ENCODE measurements at regions not wholly inside any gene's neighbourhood (a gene's known extent, or its start where the extent isn't known, plus 50 kb on each side); places are given as distances from the start of the nearest gene placed in this dataset.

- Histone ChIP-seq H3K27me3 (replicated peaks; ENCODE audit: insufficient read depth, low read depth, low read length, poor library complexity) (peaks cover 26% of the 10 kb centered on the region), H3K36me3 (ENCODE audit: insufficient read depth, low read length, poor library complexity, severe bottlenecking) (no peaks in the 10 kb centered on the region), H3K27ac (ENCODE audit: low read depth, low read length, poor library complexity, severe bottlenecking) (no peak overlapping the region), H3K9me3 (ENCODE audit: low read depth, low read length, poor library complexity, severe bottlenecking) (no peaks in the 10 kb centered on the region), H3K4me3 (ENCODE audit: low read depth, low read length, poor library complexity, severe bottlenecking) (no peak overlapping the region), H3K4me1 (ENCODE audit: insufficient read depth, low read length, poor library complexity, severe bottlenecking) (no peaks in the 10 kb centered on the region)
- ChIA-PET CTCF (no interaction called here), POLR2A (ENCODE audit: low non-redundant PET) (no interaction called here)
- no TSS peak for BruUV-seq (replicated peaks)
- intact Hi-C loops (cut with micrococcal nuclease; ENCODE audit: unreplicated experiment): no loop called here
- no peak for DNase-seq (ENCODE audit: low spot score)
- TF ChIP-seq EZH2 (IDR thresholded peaks at IDR 0.05; ENCODE audit: borderline replicate concordance, low read depth, low read length, poor library complexity, severe bottlenecking): no peak
- no peak for TF ChIP-seq CTCF (conservative IDR thresholded peaks at IDR 0.05; ENCODE audit: low read depth, low read length)
Measured at GRCh38 chr18:61159246-61159645, 174.0 kb upstream of the CDH20 start.

GRCh38 chr18:61164321-61164720 lies 168.9 kb upstream of the CDH20 start:
- Histone ChIP-seq H3K4me3 (ENCODE audit: low read depth, low read length, poor library complexity, severe bottlenecking) (no peak overlapping the region), H3K9me3 (ENCODE audit: low read depth, low read length, poor library complexity, severe bottlenecking) (no peaks in the 10 kb centered on the region), H3K4me1 (ENCODE audit: insufficient read depth, low read length, poor library complexity, severe bottlenecking) (no peaks in the 10 kb centered on the region), H3K36me3 (ENCODE audit: insufficient read depth, low read length, poor library complexity, severe bottlenecking) (no peaks in the 10 kb centered on the region), H3K27me3 (replicated peaks; ENCODE audit: insufficient read depth, low read depth, low read length, poor library complexity) (peaks cover 11% of the 10 kb centered on the region), H3K27ac (ENCODE audit: low read depth, low read length, poor library complexity, severe bottlenecking) (no peak overlapping the region)
- no peak for DNase-seq (ENCODE audit: low spot score)
- ChIA-PET CTCF (no interaction called here), POLR2A (ENCODE audit: low non-redundant PET) (no interaction called here)
- intact Hi-C loops (cut with micrococcal nuclease; ENCODE audit: unreplicated experiment): no loop called here
- no TSS peak for BruUV-seq (replicated peaks)
- no peak for TF ChIP-seq EZH2 (IDR thresholded peaks at IDR 0.05; ENCODE audit: borderline replicate concordance, low read depth, low read length, poor library complexity, severe bottlenecking)
- TF ChIP-seq CTCF (conservative IDR thresholded peaks at IDR 0.05; ENCODE audit: low read depth, low read length): no peak

- Histone ChIP-seq H3K27me3 (replicated peaks; ENCODE audit: insufficient read depth, low read depth, low read length, poor library complexity) (no peaks in the 10 kb centered on the region), H3K4me1 (ENCODE audit: insufficient read depth, low read length, poor library complexity, severe bottlenecking) (no peaks in the 10 kb centered on the region), H3K4me3 (ENCODE audit: low read depth, low read length, poor library complexity, severe bottlenecking) (no peak overlapping the region), H3K36me3 (ENCODE audit: insufficient read depth, low read length, poor library complexity, severe bottlenecking) (no peaks in the 10 kb centered on the region), H3K27ac (ENCODE audit: low read depth, low read length, poor library complexity, severe bottlenecking) (no peak overlapping the region), H3K9me3 (ENCODE audit: low read depth, low read length, poor library complexity, severe bottlenecking) (no peaks in the 10 kb centered on the region)
- DNase-seq (ENCODE audit: low spot score): no peak
- intact Hi-C loops (cut with micrococcal nuclease; ENCODE audit: unreplicated experiment): no loop called here
- ChIA-PET CTCF (no interaction called here), POLR2A (ENCODE audit: low non-redundant PET) (no interaction called here)
- no TSS peak for BruUV-seq (replicated peaks)
- TF ChIP-seq EZH2 (IDR thresholded peaks at IDR 0.05; ENCODE audit: borderline replicate concordance, low read depth, low read length, poor library complexity, severe bottlenecking) (no peak), CTCF (conservative IDR thresholded peaks at IDR 0.05; ENCODE audit: low read depth, low read length) (no peak)
Measured at GRCh38 chr18:61167902-61168301, 165.3 kb upstream of the CDH20 start.

All from A673 (cell line).